GM10266 (cell line): ENCODE measurements at regions not wholly inside any gene's neighbourhood (a gene's known extent, or its start where the extent isn't known, plus 50 kb on each side); places are given as distances from the start of the nearest gene placed in this dataset.

Experiments
- DNase-seq: peaks from one replicate; pipeline ENCODE4 v3.0.0; 2012; ENCODE audit errors: extremely low spot score
- CTCF ChIP-seq: IDR thresholded peaks from 2 replicates; pipeline ENCODE4 v1.5.1; 2012; ENCODE audit warnings: mild to moderate bottlenecking, low read depth; ENCODE audit not compliant: control insufficient read depth, insufficient read depth; ENCODE audit errors: missing control alignments

DNA sequence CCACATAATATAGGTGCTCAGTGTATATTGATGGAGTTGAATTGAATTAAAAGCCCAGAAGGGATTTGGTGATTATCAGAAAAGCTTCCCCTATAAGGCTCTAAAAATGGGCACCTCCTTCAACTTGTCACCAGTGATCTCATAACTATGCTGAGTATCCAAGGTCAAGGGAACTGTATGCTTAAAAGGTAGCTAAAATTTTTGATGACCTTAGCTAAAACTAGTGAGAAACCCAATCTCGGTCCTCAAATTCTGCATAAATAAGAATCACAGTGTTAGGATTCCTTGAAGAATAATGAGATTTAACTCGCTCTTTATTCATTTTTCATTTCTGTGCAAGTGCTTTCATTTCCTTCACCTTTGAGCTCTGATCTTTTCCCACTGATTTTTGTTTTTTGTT is 87.7 kb upstream of the AP1S2 start:
- no peak for TF ChIP-seq CTCF
- DNase-seq, result no peak

GRCh38 chrX:15939737-15940136 is 85.1 kb upstream of the AP1S2 start:
- DNase-seq, result peak; percentile 5
- TF ChIP-seq CTCF, result no peak

GRCh38 chrX:15938072-15938471 is 83.5 kb upstream of the AP1S2 start:
- no peak for TF ChIP-seq CTCF
- DNase-seq, result no peak

DNA sequence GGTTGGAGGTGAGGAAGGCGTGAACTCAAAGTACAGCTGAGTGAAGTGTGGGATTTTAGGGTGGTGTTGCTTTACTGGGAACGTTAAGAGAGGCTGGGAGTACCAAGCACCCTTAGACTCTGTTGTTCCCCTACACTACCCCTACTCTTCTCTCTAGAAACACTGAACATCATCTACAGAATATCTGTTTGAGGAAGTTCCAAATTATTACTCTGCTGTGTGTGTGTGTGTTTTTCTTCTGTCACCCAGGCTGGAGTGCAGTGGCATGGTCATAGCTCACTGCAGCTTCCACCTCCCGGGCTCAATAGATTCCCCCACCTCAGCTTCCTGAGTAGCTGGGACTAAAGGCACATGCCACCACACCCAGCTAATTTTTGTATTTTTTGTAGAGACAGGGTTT is 76.7 kb upstream of the AP1S2 start:
- no peak for DNase-seq
- TF ChIP-seq CTCF, result no peak

GRCh38 chrX:15930585-15930984 is 76.0 kb upstream of the AP1S2 start:
- TF ChIP-seq CTCF, result no peak
- DNase-seq, result peak; percentile 6

DNA sequence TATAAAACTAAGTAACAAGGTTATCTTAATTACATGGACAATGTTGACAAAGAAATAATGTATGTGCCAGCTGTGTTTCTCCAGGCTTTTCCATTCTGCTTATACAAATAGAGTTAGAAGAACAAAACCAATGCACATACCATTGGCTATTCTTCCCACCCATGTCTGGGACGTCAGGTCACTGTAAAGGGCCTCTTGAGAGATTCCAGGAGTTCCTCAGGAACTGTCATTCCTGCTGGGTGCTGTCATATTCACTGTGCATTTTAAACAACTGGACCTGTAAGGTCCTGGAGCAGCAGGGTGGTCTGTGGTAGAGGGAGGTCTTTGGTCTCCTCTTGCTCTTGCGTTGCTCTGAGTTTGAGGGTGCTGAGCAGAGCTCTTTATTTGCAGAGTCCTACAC is 74.6 kb upstream of the AP1S2 start:
- TF ChIP-seq CTCF, result no peak
- no peak for DNase-seq

GRCh38 chrX:15926622-15927021 is 72.0 kb upstream of the AP1S2 start:
- DNase-seq, result no peak
- TF ChIP-seq CTCF, result no peak
